Left lung (tissue), 4 donors: ENCODE measurements at regions not wholly inside any gene's neighbourhood (a gene's known extent, or its start where the extent isn't known, plus 50 kb on each side); places are given as distances from the start of the nearest gene placed in this dataset.

ENCODE experiments used
- ATAC-seq: fragments of 200-7000 bp; cut with Tn5 transposase; one replicate; pipeline ENCODE4 v1.9.1; 2020; ENCODE audit warnings: moderate library complexity
- DNase-seq, 4 donors: peaks; one replicate each; pipeline ENCODE4 v3.0.0-alpha.2; 2013 to 2020
- H3K27ac ChIP-seq, 2 donors: fragments of 200-600 bp; sonication (generic) in 1 of 2; one replicate each; pipeline versions ENCODE4 v1.5.0 to v1.8.0; 2020 to 2021
- H3K27me3 ChIP-seq, 2 donors: fragments of 200-600 bp; sonication (generic) in 1 of 2; one replicate each; pipeline versions ENCODE4 v1.5.0 to v1.8.0; 2020 to 2021
- H3K36me3 ChIP-seq, 2 donors: fragments of 200-600 bp; sonication (generic) in 1 of 2; one replicate each; pipeline versions ENCODE4 v1.5.0 to v1.8.0; 2020 to 2021
- H3K4me1 ChIP-seq, 2 donors: fragments of 200-600 bp; one replicate each; pipeline ENCODE4 v1.8.0; 2021
- H3K4me3 ChIP-seq, 2 donors: fragments of 200-600 bp; sonication (generic) in 1 of 2; one replicate each; pipeline versions ENCODE4 v1.5.0 to v1.8.0; 2020 to 2021; ENCODE audit warnings: mild to moderate bottlenecking in 1 of 2
- H3K9me3 ChIP-seq, 2 donors: fragments of 200-600 bp; sonication (generic) in 1 of 2; one replicate each; pipeline versions ENCODE4 v1.5.0 to v1.8.0; 2020 to 2021
- CTCF ChIP-seq, 2 donors: fragments of 200-600 bp; sonication (generic) in 1 of 2; IDR thresholded peaks; one replicate each; pipeline versions ENCODE4 v1.5.0 to v1.8.0; 2021; ENCODE audit warnings: antibody characterized with exemption in 2 of 2
- intact Hi-C, 2 donors: fragments of 100-400 bp; cut with DNase I; formaldehyde crosslinking; loops; one replicate each; pipeline versions ENCODE4 v1.11.2 to v1.14.2; 2022
- donor health status: DM: no; HTN: yes; CAD: no.
- donor health status: DM: no; HTN: no; CAD: no.

- H3K4me1 ChIP-seq: no peaks in the 10 kb centered on the region
- DNase-seq (peak in 1 of 4 donors; percentile 1), ATAC-seq (no peak)
- no peak overlapping the region for H3K4me3 ChIP-seq
- H3K36me3 ChIP-seq: no peaks in the 10 kb centered on the region
- H3K27me3 ChIP-seq: no peaks in the 10 kb centered on the region
- H3K27ac ChIP-seq: no peak overlapping the region
- no peaks in the 10 kb centered on the region for H3K9me3 ChIP-seq
- TF ChIP-seq CTCF (IDR thresholded peaks at IDR 0.05): no peak
- intact Hi-C loops: no loop called here
These were observed 144.4 kb downstream of the GMNC start for GRCh38 chr3:190718097-190718496.

DNA sequence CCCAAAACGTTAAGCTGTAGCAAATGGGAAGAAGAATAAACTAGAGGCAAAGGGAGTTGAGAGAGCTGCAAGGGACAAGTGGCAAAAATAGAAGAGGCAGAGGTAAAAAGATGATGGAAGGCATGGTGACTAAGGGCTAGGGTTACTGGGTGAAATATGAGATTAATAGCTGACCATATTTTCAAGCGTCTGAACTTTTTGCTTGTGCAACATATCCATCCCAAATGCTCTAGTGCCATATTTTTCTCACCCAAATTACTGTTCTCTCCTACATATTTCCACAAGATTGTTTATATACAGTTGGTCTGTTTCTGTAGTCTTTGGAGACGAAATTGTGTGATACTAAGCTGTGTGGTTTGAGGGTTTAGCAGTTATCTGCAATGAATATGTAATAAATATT, 145.5 kb downstream of the GMNC start:
- Histone ChIP-seq H3K4me1 (no peaks in the 10 kb centered on the region), H3K9me3 (no peaks in the 10 kb centered on the region), H3K27ac (no peak overlapping the region), H3K27me3 (no peaks in the 10 kb centered on the region), H3K36me3 (no peaks in the 10 kb centered on the region), H3K4me3 (no peak overlapping the region)
- TF ChIP-seq CTCF (IDR thresholded peaks at IDR 0.05): no peak
- DNase-seq (no peak), ATAC-seq (no peak)
- intact Hi-C loops: no loop called here

DNA sequence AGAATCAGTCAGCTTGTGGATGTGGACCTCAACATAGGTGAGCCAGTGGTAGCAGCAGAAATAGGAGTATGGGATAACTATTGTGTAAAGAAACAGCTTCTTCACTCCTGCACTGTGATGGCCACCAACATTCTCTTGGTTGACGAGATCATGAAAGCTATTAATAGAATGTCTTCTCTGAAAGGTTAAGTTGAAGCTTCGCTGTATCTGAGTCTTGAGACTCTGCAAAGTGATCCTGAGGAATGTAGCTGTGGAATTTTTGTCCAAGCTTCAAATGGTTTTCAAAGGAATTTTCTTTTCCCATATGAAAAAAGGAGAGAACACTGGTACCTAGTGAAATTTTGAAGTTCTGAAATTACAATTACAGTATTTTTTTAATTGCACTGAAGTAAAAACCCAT, 146.3 kb downstream of the GMNC start:
- TF ChIP-seq CTCF (IDR thresholded peaks at IDR 0.05): no peak
- intact Hi-C loops: no loop called here
- DNase-seq (no peak), ATAC-seq (no peak)
- H3K36me3 ChIP-seq: no peaks in the 10 kb centered on the region
- no peak overlapping the region for H3K4me3 ChIP-seq
- no peaks in the 10 kb centered on the region for H3K4me1 ChIP-seq
- H3K27ac ChIP-seq: no peak overlapping the region
- H3K27me3 ChIP-seq: no peaks in the 10 kb centered on the region
- H3K9me3 ChIP-seq: no peaks in the 10 kb centered on the region

DNA sequence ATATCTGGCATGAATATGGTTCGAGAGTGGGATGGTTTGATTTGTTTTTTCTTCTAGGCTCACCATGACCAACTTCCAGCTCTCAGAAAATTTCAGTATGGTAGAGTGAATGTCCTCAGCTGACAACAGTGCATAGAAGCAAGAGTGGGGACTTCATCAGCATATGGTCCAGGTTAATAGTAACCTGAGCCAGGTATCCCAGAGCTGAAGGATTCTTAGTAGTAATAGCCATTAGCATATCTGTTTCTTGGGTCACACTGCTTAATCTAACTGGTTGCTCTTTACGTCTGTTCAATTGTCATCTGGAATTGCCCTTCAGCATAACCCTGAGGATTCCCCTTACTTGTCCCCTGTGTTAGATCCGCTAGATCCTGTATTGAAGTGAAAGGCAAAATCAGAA, 151.8 kb downstream of the GMNC start:
- TF ChIP-seq CTCF (IDR thresholded peaks at IDR 0.05): no peak
- no peak overlapping the region for H3K4me3 ChIP-seq
- no peaks in the 10 kb centered on the region for H3K36me3 ChIP-seq
- no peaks in the 10 kb centered on the region for H3K4me1 ChIP-seq
- H3K27me3 ChIP-seq: no peaks in the 10 kb centered on the region
- no peak overlapping the region for H3K27ac ChIP-seq
- intact Hi-C loops: no loop called here
- no peak for DNase-seq
- H3K9me3 ChIP-seq: no peaks in the 10 kb centered on the region
- no peak for ATAC-seq

GRCh38 chr3:190709351-190709773, 153.1 kb downstream of the GMNC start:
- DNase-seq: no peak
- intact Hi-C loops: no loop called here

More at GRCh38 chr3:190709351-190709773, 153.1 kb downstream of the GMNC start:
- H3K4me3 ChIP-seq: no peak overlapping the region
- H3K9me3 ChIP-seq: no peaks in the 10 kb centered on the region
- no peak for ATAC-seq
- H3K27ac ChIP-seq: no peak overlapping the region
- no peaks in the 10 kb centered on the region for H3K4me1 ChIP-seq
- no peak for TF ChIP-seq CTCF (IDR thresholded peaks at IDR 0.05)
- no peaks in the 10 kb centered on the region for H3K36me3 ChIP-seq
- H3K27me3 ChIP-seq: no peaks in the 10 kb centered on the region
